MCF 10A (cell line): ENCODE measurements at regions not wholly inside any gene's neighbourhood (a gene's known extent, or its start where the extent isn't known, plus 50 kb on each side); places are given as distances from the start of the nearest gene placed in this dataset.
"Not testable (repeated sequence)": the region's sequence is repeated elsewhere in the genome, so short reads cannot be mapped to it uniquely, and the experiment has no call there.

Experiments used
- BruUV-seq: library from RNA; stranded (reverse); fragments of 400-500 nt; replicated peaks from 2 replicates; lab custom pipeline; 2021; lab: Mats Ljungman, UMichigan
- CTCF ChIA-PET: fragments of 300-600 bp; sonication (Branson Sonifier 250); formaldehyde crosslinking; extraction: SDS; loops from one replicate; lab custom pipeline; 2021; ENCODE audit warnings: antibody characterized with exemption, inconsistent platforms; lab: Yijun Ruan, JAX
- POLR2A ChIA-PET: fragments of 300-600, 350-650 bp; sonication (Branson Sonifier 250); formaldehyde crosslinking; extraction: SDS; loops from one replicate; lab custom pipeline; 2020; ENCODE audit warnings: antibody characterized with exemption, inconsistent platforms; lab: Yijun Ruan, JAX
- DNase-seq: peaks from one replicate; pipeline ENCODE4 v3.0.0-alpha.2; 2018; ENCODE audit not compliant: unreplicated experiment
- H3K27ac Mint-ChIP-seq: one replicate; pipeline ENCODE4 v1.8.0; 2022; ENCODE audit warnings: mild to moderate bottlenecking, low read depth, mixed read lengths; ENCODE audit not compliant: unreplicated experiment
- H3K27me3 Mint-ChIP-seq: one replicate; pipeline ENCODE4 v1.8.0; 2022; ENCODE audit warnings: mixed read lengths; ENCODE audit not compliant: insufficient read depth, unreplicated experiment
- H3K36me3 Mint-ChIP-seq: one replicate; pipeline ENCODE4 v1.8.0; 2022; ENCODE audit warnings: mild to moderate bottlenecking, moderate library complexity, mixed read lengths; ENCODE audit not compliant: insufficient read depth, unreplicated experiment
- H3K4me1 Mint-ChIP-seq: one replicate; pipeline ENCODE4 v1.8.0; 2022; ENCODE audit warnings: mixed read lengths; ENCODE audit not compliant: insufficient read depth, unreplicated experiment
- H3K4me3 Mint-ChIP-seq: one replicate; pipeline ENCODE4 v1.8.0; 2022; ENCODE audit warnings: mild to moderate bottlenecking, moderate library complexity, mixed read lengths; ENCODE audit not compliant: unreplicated experiment
- H3K9me3 Mint-ChIP-seq: one replicate; pipeline ENCODE4 v1.8.0; 2022; ENCODE audit warnings: mixed read lengths; ENCODE audit not compliant: unreplicated experiment
- intact Hi-C: fragments of 100-400 bp; cut with micrococcal nuclease; formaldehyde crosslinking; loops from 2 replicates; pipeline ENCODE4 v1.14.1; 2022
- TF ChIP-seq, protein P1 (sequence below): fragments of 200-600 bp; IDR thresholded peaks from one replicate; pipeline ENCODE4 v1.8.0; 2022; ENCODE audit warnings: antibody characterized with exemption, mild to moderate bottlenecking; ENCODE audit not compliant: unreplicated experiment

DNA sequence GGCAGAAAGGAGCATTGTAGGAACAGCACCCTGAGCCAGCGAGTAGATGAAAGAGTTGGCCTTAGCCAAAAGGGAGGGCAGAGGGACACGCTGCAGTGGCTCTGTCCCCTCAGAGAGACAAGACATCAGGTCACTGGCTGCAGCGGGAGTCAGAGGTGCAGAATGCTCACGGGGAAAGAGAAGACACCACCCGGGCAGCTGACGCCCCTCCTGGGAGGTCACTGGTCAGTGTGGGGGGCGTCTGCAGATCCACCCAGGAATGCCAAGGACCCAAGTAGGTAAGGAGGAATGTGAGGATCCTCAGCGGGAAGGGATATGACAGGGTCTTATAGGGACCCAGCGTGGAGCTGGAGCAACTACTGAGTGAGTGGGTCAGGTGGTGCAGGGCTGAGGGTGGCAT lies 923.9 kb downstream of the TUBA3C start:
- H3K36me3 Mint-ChIP-seq, H3K4me1 Mint-ChIP-seq, CTCF ChIA-PET, H3K4me3 Mint-ChIP-seq, H3K27me3 Mint-ChIP-seq, DNase-seq, POLR2A ChIA-PET, H3K27ac Mint-ChIP-seq, BruUV-seq, intact Hi-C loops: not testable (repeated sequence)
- H3K9me3 Mint-ChIP-seq: peaks cover 16% of the 10 kb centered on the region

DNA sequence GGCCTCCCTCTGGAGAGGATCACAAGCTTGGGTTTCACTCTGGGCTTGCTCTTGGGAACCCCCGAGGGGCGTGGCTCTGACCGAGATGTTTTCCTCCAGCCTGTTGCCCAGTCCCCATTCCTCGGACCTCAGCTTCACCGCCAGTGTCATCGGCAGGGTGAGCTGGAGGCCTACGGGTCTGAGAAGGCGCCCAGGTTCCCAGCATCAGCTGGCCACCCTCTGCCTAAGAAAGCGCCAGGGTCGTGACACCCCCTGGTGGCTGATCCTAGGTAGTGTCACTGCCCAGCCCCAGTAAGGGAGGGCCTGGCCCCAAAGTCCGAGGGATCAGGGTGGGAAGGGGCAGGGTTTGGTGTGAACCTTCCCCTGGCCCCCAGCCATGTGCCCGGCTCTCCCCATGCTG lies 928.8 kb downstream of the TUBA3C start:
- DNase-seq, intact Hi-C loops, BruUV-seq, H3K4me3 Mint-ChIP-seq, POLR2A ChIA-PET, H3K4me1 Mint-ChIP-seq, H3K36me3 Mint-ChIP-seq, H3K27me3 Mint-ChIP-seq, CTCF ChIA-PET, H3K27ac Mint-ChIP-seq: not testable (repeated sequence)
- TF ChIP-seq, protein P1, sequence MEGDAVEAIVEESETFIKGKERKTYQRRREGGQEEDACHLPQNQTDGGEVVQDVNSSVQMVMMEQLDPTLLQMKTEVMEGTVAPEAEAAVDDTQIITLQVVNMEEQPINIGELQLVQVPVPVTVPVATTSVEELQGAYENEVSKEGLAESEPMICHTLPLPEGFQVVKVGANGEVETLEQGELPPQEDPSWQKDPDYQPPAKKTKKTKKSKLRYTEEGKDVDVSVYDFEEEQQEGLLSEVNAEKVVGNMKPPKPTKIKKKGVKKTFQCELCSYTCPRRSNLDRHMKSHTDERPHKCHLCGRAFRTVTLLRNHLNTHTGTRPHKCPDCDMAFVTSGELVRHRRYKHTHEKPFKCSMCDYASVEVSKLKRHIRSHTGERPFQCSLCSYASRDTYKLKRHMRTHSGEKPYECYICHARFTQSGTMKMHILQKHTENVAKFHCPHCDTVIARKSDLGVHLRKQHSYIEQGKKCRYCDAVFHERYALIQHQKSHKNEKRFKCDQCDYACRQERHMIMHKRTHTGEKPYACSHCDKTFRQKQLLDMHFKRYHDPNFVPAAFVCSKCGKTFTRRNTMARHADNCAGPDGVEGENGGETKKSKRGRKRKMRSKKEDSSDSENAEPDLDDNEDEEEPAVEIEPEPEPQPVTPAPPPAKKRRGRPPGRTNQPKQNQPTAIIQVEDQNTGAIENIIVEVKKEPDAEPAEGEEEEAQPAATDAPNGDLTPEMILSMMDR: peak; percentile 22
- H3K9me3 Mint-ChIP-seq: peaks cover 27% of the 10 kb centered on the region

DNA sequence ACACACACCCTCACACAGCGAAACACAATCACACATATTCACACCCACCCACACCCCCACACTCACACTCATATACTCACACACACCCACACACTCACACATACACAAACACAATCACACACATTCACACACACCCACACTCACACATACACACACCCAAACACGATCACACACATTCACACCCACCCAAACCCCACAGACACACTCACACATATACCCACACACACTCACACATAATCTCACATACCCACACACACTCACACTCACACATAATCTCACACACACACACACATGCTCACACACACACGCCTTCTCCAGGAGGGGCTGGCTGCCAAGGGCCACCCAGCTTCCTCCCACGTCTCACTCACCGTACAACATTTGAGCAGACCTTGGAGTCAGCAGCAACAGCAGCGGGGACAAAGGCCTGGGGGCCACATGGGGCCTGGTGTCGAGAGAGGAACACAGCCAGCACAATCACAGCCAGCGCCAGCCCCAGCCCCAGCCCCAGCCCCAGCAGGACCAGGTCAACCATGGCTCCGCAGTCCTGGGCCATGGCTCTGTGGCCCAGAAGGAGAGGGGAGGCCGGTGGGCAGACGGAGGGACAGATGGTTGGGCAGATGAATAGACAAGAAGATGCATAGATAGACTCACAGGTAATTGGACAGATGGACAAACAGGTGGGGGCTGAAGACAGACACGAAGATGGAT lies 932.9 kb downstream of the TUBA3C start:
- CTCF ChIA-PET, H3K27me3 Mint-ChIP-seq, POLR2A ChIA-PET: not testable (repeated sequence)

DNA sequence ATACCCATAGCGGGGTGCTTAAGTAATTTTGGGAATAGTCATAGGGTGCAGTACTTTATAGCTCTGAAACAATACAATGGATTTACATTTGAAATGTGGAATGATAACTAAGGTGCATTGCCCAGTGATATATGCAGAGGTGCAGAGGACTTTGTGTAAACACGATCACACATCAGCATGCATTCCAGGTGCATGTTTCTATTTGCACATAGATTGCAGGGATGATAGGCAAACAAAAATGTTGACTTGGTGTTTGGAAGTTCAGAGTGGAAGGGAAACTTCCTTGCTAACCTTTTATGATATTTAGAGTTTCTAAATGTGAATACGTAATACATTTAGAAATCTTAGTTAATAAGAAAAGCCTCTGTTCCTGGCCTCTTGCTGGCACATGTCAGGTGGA lies 941.5 kb downstream of the TUBA3C start:
- DNase-seq, H3K27ac Mint-ChIP-seq, H3K36me3 Mint-ChIP-seq, H3K4me3 Mint-ChIP-seq, intact Hi-C loops, H3K9me3 Mint-ChIP-seq, POLR2A ChIA-PET, CTCF ChIA-PET, H3K27me3 Mint-ChIP-seq, H3K4me1 Mint-ChIP-seq, BruUV-seq: not testable (repeated sequence)

More for the DNA sequence above, 932.9 kb downstream of the TUBA3C start:
- H3K27ac Mint-ChIP-seq, H3K4me1 Mint-ChIP-seq, intact Hi-C loops, DNase-seq, BruUV-seq, H3K36me3 Mint-ChIP-seq, H3K4me3 Mint-ChIP-seq: not testable (repeated sequence)
- peaks cover 11% of the 10 kb centered on the region for H3K9me3 Mint-ChIP-seq

DNA sequence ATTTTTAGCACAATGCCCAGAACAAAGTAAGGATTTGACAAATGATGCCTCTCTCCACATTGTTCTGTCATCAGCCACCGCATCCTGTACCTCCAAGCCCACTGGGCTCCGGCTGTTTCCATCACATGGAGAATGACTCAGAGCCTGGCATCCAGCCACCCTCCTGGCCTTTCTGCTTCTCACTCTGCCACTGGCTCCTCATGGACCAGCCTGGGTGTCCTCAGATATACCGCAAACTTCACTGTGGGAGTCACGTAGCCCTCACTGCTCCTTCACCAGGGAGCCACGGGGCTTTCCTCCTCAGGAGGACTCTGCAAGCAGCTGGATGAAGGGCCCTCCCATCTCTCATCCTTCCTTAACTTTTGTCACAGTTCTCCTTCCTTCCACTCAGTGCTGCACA lies 943.0 kb downstream of the TUBA3C start:
- H3K4me3 Mint-ChIP-seq, H3K27me3 Mint-ChIP-seq, CTCF ChIA-PET, H3K27ac Mint-ChIP-seq, H3K4me1 Mint-ChIP-seq, H3K36me3 Mint-ChIP-seq, H3K9me3 Mint-ChIP-seq, intact Hi-C loops, POLR2A ChIA-PET, BruUV-seq: not testable (repeated sequence)
- peak; percentile 28 for DNase-seq

DNA sequence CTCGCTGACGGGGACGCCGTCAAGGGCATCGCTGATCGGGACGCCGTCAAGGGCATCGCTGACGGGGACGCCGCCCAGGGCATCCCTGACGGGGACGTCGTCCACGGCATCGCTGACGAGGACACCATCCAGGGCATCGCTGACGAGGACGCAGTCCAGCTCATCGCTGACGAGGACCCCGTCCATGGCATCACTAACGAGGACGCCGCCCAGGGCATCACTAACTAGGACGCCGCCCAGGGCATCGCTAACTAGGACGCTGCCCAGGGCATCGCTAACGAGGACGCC lies 945.2 kb downstream of the TUBA3C start:
- CTCF ChIA-PET: no interaction called here
- no TSS peak for BruUV-seq
- no peaks in the 10 kb centered on the region for H3K27me3 Mint-ChIP-seq

More for the DNA sequence above, 945.2 kb downstream of the TUBA3C start:
- TF ChIP-seq, protein P1: no peak
- no peaks in the 10 kb centered on the region for H3K36me3 Mint-ChIP-seq
- POLR2A ChIA-PET: no interaction called here
- no peak for DNase-seq
- H3K9me3 Mint-ChIP-seq: no peaks in the 10 kb centered on the region
- H3K4me1 Mint-ChIP-seq: no peaks in the 10 kb centered on the region
- intact Hi-C loops: no loop called here
- H3K4me3 Mint-ChIP-seq: no peak overlapping the region
- no peak overlapping the region for H3K27ac Mint-ChIP-seq
